T-cell (primary cell): ENCODE measurements at regions not wholly inside any gene's neighbourhood (a gene's known extent, or its start where the extent isn't known, plus 50 kb on each side); places are given as distances from the start of the nearest gene placed in this dataset.

Experiments
- ATAC-seq, 4 experiments: fragments of 200-7000 bp in 3 of 4; fragments of 150-1000 bp in 1 of 4; cut with Tn5 transposase; replicated peaks in 1 of 4; 1 replicate in 3 of 4; 2 replicates in 1 of 4; pipeline ENCODE4 v1.10.0; 2021; ENCODE audit warnings: moderate library complexity in 3 of 4, mild to moderate bottlenecking in 2 of 4, moderate number of reproducible peaks in 1 of 4
- CTCF ChIA-PET, 2 donors: fragments of 300-600 bp; sonication (Branson Sonifier 250); formaldehyde crosslinking; loops; one replicate each; lab custom pipeline; 2022; ENCODE audit warnings: antibody characterized with exemption in 2 of 2; lab: Charles Lee
- POLR2A ChIA-PET, 2 donors: fragments of 300-600 bp; sonication (Branson Sonifier 250); formaldehyde crosslinking; loops; one replicate each; lab custom pipeline; 2022; ENCODE audit warnings: antibody characterized with exemption in 2 of 2; lab: Charles Lee
- DNase-seq, 35 experiments: peaks; one replicate each; pipeline versions ENCODE4 v3.0.0 to v3.0.0-alpha.2; 2013 to 2023
- H3K27ac ChIP-seq: one replicate; pipeline ENCODE4 v1.5.1; 2013; ENCODE audit warnings: low read length
- H3K27me3 ChIP-seq, 2 experiments: replicated peaks in 1 of 2; 1 replicate in 1 of 2; 2 replicates in 1 of 2; pipeline versions ENCODE4 v1.6.1 to v1.7.0; 2013; ENCODE audit warnings: low read length in 1 of 2, mixed read lengths in 1 of 2; ENCODE audit not compliant: control insufficient read depth in 2 of 2, insufficient read depth in 2 of 2; ENCODE audit errors: extremely low read depth in 1 of 2
- H3K36me3 ChIP-seq, 2 donors: 1 replicate in 1 of 2; 2 replicates in 1 of 2; pipeline versions ENCODE4 v1.6.1 to v1.7.0; 2013; ENCODE audit warnings: low read length in 1 of 2; ENCODE audit not compliant: control insufficient read depth in 2 of 2, insufficient read depth in 1 of 2; ENCODE audit errors: extremely low read depth in 1 of 2
- H3K4me1 ChIP-seq, 2 experiments: 1 replicate in 1 of 2; 2 replicates in 1 of 2; pipeline versions ENCODE4 v1.6.1 to v1.7.0; 2013; ENCODE audit warnings: low read length in 2 of 2, mixed read lengths in 1 of 2; ENCODE audit not compliant: insufficient read depth in 2 of 2, control insufficient read depth in 1 of 2; ENCODE audit errors: extremely low read depth in 1 of 2
- H3K4me3 ChIP-seq, 2 donors: 1 replicate in 1 of 2; 2 replicates in 1 of 2; pipeline versions ENCODE4 v1.5.1 to v1.7.0; 2013; ENCODE audit warnings: mild to moderate bottlenecking in 2 of 2, low read length in 1 of 2, moderate library complexity in 1 of 2; ENCODE audit not compliant: control insufficient read depth in 1 of 2; ENCODE audit errors: extremely low read depth in 1 of 2
- H3K9me3 ChIP-seq: 2 replicates; pipeline ENCODE4 v1.7.0; 2013
- H3K27ac Mint-ChIP-seq, 2 donors: one replicate each; pipeline ENCODE4 v1.8.0; 2020 to 2021; ENCODE audit warnings: mild to moderate bottlenecking in 2 of 2, mixed read lengths in 2 of 2
- H3K27me3 Mint-ChIP-seq, 2 donors: one replicate each; pipeline ENCODE4 v1.8.0; 2021 to 2022; ENCODE audit warnings: mixed read lengths in 2 of 2
- H3K36me3 Mint-ChIP-seq: one replicate; pipeline ENCODE4 v1.8.0; 2021; ENCODE audit warnings: mixed read lengths
- H3K4me1 Mint-ChIP-seq, 3 donors: one replicate each; pipeline ENCODE4 v1.8.0; 2020 to 2022; ENCODE audit warnings: mixed read lengths in 3 of 3, mild to moderate bottlenecking in 1 of 3
- H3K4me3 Mint-ChIP-seq, 3 donors: one replicate each; pipeline ENCODE4 v1.8.0; 2020 to 2022; ENCODE audit warnings: mild to moderate bottlenecking in 3 of 3, mixed read lengths in 3 of 3, moderate library complexity in 3 of 3
- H3K9me3 Mint-ChIP-seq, 3 donors: one replicate each; pipeline ENCODE4 v1.8.0; 2020 to 2022; ENCODE audit warnings: mixed read lengths in 3 of 3
- WGBS: methylation state at CpG from one replicate; pipeline ENCODE4 v1.1.5; 2013; ENCODE audit warnings: missing lambda C conversion rate; ENCODE audit not compliant: insufficient coverage; 5-methylcytosine and 5-hydroxymethylcytosine counted together

DNA sequence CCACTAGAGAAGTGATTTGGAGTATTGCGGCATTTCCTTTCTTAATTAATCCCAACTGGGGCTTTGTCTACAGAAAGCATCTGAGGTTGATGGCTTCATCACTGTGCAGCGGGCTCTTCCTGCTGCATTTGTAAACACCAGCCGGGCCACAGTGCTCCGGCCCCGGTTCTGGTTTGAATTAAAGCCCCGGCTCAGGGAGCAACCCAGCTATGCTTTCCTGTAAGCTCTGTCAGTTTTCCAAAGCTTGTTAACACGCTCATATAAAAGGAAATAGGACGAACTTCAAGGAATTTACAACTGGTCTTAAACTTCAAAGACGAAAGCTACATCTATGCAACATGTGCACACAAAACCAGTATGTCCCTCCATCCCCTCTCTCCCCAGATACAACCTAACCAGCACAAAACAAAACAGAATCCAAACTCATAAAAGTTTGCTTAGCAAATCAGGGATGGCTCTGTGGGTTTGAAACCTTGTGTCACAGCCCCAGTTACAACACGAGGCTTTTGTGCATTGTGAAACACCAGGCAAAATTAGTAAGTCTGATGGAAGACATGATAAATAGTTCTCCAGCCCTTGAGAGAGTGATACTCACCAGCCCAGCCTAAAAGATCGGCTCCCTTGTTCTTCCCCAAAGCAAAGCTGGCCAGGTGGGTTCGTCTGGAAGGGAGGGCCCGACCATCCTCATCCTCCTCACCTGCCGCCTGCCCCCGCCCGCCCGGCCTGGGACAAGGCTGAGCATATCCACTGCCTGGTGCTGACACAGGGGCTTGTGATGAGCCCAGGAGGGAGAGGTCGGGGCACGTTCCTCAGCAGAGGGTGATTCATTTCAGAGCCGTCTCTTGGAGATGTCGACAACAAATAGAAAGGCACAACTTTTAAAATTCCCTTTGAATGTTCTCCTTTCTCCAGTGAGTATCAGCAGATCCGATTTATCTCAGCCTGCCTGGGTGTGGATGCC is 197.9 kb downstream of the TFAP2C start:
- POLR2A ChIA-PET: no interaction called here
- no peak for ATAC-seq
- no peak overlapping the region for H3K4me3 Mint-ChIP-seq
- Histone ChIP-seq H3K27me3 (peaks cover 7 to 24% of the 10 kb centered on the region in 2 experiments), H3K4me3 (no peak overlapping the region), H3K9me3 (no peaks in the 10 kb centered on the region), H3K27ac (no peak overlapping the region), H3K4me1 (no peaks in the 10 kb centered on the region), H3K36me3 (no peaks in the 10 kb centered on the region)
- DNase-seq: no peak
- H3K4me1 Mint-ChIP-seq: no peaks in the 10 kb centered on the region
- CTCF ChIA-PET: no interaction called here
- no peak overlapping the region for H3K27ac Mint-ChIP-seq
- WGBS: 40% methylated on average over 11 of the region's 22 CpGs
- H3K27me3 Mint-ChIP-seq: peaks cover 24 to 29% of the 10 kb centered on the region in 2 donors
- no peaks in the 10 kb centered on the region for H3K36me3 Mint-ChIP-seq
- peaks cover 0 to 3% (median 0%) of the 10 kb centered on the region in 3 donors for H3K9me3 Mint-ChIP-seq

DNA sequence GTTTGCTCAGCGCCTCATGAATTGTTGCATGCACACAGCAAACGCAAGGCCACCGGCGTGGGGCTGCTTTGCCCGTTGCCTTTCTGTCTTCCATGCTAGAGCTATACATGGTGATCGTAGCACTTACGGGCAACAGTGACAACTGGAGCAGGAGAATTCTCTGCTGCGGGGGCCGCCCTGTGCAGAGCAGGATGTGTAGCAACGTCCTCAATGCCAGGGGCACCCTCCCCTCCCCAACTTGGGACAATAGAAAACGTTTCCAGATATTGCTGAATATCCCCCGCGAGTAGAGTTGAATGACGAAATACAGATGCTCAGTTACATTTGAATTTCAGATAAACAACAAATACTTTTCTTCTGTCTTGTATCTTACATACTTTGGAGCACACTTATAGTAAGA is 198.7 kb downstream of the TFAP2C start:
- POLR2A ChIA-PET: no interaction called here
- no peak overlapping the region for H3K27ac ChIP-seq
- H3K36me3 Mint-ChIP-seq: no peaks in the 10 kb centered on the region
- DNase-seq (no peak), ATAC-seq (no peak)
- H3K4me1 Mint-ChIP-seq: no peaks in the 10 kb centered on the region
- peaks cover 0 to 3% (median 0%) of the 10 kb centered on the region in 3 donors for H3K9me3 Mint-ChIP-seq
- no peak overlapping the region for H3K27ac Mint-ChIP-seq
- no peaks in the 10 kb centered on the region for H3K36me3 ChIP-seq
- peaks cover 23 to 28% of the 10 kb centered on the region in 2 donors for H3K27me3 Mint-ChIP-seq
- H3K27me3 ChIP-seq: peaks cover 7 to 27% of the 10 kb centered on the region in 2 experiments
- no peaks in the 10 kb centered on the region for H3K4me1 ChIP-seq
- H3K9me3 ChIP-seq: no peaks in the 10 kb centered on the region
- H3K4me3 ChIP-seq: no peak overlapping the region
- WGBS: 77% methylated on average over 9 of the region's 14 CpGs
- H3K4me3 Mint-ChIP-seq: no peak overlapping the region
- CTCF ChIA-PET: no interaction called here

DNA sequence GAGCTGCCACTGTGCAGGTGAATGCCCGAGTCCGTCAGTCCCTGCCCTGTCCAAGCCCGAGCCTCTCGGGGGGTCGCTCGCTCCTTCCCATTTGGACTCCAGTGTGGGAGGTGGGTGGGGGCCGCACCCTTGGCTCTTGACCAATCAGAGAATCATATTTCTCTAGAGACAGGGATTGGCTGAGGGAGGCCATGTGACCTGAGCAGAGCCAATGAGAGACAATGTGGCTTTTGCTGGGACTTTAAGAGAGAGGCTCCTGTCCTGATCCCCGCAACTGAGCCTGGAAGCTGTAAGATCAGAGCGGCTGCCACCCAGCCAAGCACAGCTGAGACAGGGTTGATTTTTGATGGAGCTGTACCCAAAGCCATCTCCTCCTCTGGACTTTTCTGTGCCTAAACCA is 199.3 kb downstream of the TFAP2C start:
- ATAC-seq (no peak), DNase-seq (no peak)
- WGBS: 100% methylated on average over 1 of the region's 9 CpGs
- H3K4me1 ChIP-seq: no peaks in the 10 kb centered on the region
- H3K36me3 ChIP-seq: no peaks in the 10 kb centered on the region
- POLR2A ChIA-PET: no interaction called here
- Mint-ChIP-seq H3K27me3 (peaks cover 23 to 31% of the 10 kb centered on the region in 2 donors), H3K4me3 (no peak overlapping the region), H3K4me1 (no peaks in the 10 kb centered on the region), H3K27ac (no peak overlapping the region), H3K9me3 (no peaks in the 10 kb centered on the region), H3K36me3 (no peaks in the 10 kb centered on the region)
- peaks cover 7 to 33% of the 10 kb centered on the region in 2 experiments for H3K27me3 ChIP-seq
- no peak overlapping the region for H3K27ac ChIP-seq
- no peaks in the 10 kb centered on the region for H3K9me3 ChIP-seq
- CTCF ChIA-PET: no interaction called here
- no peak overlapping the region for H3K4me3 ChIP-seq

DNA sequence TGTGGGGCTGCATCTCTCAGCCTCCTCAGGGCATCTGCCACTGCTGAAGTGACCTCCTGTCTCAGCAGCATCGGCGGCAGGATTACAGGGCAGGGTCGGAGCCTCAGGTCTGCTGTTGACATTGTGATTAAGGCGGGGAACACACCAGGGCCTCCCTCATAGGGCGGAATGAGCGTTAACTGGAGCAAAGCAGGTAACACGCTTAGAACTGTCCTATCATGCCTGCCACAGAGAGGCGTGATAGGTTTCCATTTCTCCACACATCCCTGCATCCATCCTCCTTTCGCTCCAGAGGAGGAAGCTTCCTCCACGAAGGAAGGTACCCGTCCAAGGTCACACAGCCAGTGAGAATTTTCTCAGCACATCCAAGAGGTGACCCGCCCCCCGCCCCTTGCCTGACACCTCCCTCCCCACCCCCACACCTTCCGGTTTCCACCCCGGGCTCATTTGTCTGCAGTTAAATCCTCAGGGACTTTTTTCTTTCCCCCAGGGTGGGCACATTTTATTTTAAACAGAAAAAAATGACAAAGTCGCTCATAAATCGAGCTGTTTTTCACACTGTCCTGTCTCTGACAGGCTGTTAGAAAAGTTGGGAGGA is 200.8 kb downstream of the TFAP2C start:
- Mint-ChIP-seq H3K27ac (no peak overlapping the region), H3K4me1 (no peaks in the 10 kb centered on the region), H3K27me3 (peaks cover 23 to 34% of the 10 kb centered on the region in 2 donors), H3K36me3 (no peaks in the 10 kb centered on the region), H3K4me3 (no peak overlapping the region), H3K9me3 (no peaks in the 10 kb centered on the region)
- WGBS: 22% methylated on average over 7 of the region's 17 CpGs
- H3K9me3 ChIP-seq: no peaks in the 10 kb centered on the region
- no peak overlapping the region for H3K27ac ChIP-seq
- no peaks in the 10 kb centered on the region for H3K36me3 ChIP-seq
- peaks cover 7 to 33% of the 10 kb centered on the region in 2 experiments for H3K27me3 ChIP-seq
- DNase-seq (no peak), ATAC-seq (no peak)
- POLR2A ChIA-PET: no interaction called here
- H3K4me3 ChIP-seq: no peak overlapping the region
- H3K4me1 ChIP-seq: no peaks in the 10 kb centered on the region
- CTCF ChIA-PET: no interaction called here

DNA sequence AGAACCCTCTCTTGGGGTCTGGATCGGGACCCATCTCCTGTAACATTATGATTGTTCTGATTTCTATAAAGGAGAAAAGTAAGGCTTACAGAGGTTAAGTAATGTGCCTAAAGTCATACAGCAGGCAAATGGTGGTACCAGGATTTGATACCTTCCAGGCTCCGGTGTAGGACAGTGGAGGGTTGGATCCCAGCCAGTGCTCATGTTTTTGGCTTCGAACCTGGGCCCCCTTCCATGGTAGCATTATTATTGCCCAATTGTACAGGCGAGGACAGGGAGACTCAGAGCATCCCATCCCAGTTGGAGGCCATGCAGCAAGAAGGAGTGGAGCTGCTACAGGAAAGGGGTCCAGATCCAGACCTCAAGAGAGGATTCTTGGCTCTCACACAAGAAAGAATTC is 202.7 kb downstream of the TFAP2C start:
- Mint-ChIP-seq H3K27me3 (peaks cover 20 to 38% of the 10 kb centered on the region in 2 donors), H3K27ac (no peak overlapping the region), H3K36me3 (no peaks in the 10 kb centered on the region), H3K4me3 (no peak overlapping the region), H3K9me3 (no peaks in the 10 kb centered on the region), H3K4me1 (no peaks in the 10 kb centered on the region)
- Histone ChIP-seq H3K4me1 (no peaks in the 10 kb centered on the region), H3K4me3 (no peak overlapping the region), H3K27ac (no peak overlapping the region), H3K36me3 (no peaks in the 10 kb centered on the region), H3K9me3 (no peaks in the 10 kb centered on the region), H3K27me3 (peaks cover 7 to 33% of the 10 kb centered on the region in 2 experiments)
- ATAC-seq: no peak
- ChIA-PET POLR2A (no interaction called here), CTCF (no interaction called here)
- DNase-seq: no peak
- 71% methylated on average over 4 of the region's 4 CpGs for WGBS

DNA sequence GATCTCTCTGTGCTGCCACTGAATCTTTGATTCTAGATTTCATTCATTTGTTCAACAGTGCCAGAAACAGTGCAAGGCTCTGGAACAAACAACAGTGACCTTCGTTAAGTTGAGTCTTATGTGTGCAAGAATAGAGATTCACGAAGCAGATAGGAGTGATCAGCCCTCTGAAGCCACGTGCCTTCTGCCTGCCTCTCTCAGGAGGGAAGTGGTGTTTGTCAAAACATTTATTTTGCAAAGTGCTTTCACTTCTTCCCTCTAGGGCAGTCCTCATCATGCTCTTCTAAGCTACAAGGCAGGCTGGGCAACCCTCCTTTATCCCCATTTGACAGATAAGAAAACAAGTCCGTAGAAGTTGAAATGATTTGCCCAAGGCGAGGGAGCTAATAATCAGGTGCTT is 204.3 kb downstream of the TFAP2C start:
- CTCF ChIA-PET: no interaction called here
- H3K27me3 Mint-ChIP-seq: peaks cover 16 to 37% of the 10 kb centered on the region in 2 donors
- no CpG with 5 or more reads among the region's 5 CpGs for WGBS

More for the DNA sequence above, 204.3 kb downstream of the TFAP2C start:
- H3K36me3 ChIP-seq: no peaks in the 10 kb centered on the region
- H3K4me1 ChIP-seq: no peaks in the 10 kb centered on the region
- H3K27ac Mint-ChIP-seq: no peak overlapping the region
- no peaks in the 10 kb centered on the region for H3K36me3 Mint-ChIP-seq
- POLR2A ChIA-PET: no interaction called here
- ATAC-seq: no peak
- no peak overlapping the region for H3K4me3 Mint-ChIP-seq
- DNase-seq: no peak
- no peaks in the 10 kb centered on the region for H3K9me3 ChIP-seq
- H3K4me1 Mint-ChIP-seq: no peaks in the 10 kb centered on the region
- peaks cover 4 to 26% of the 10 kb centered on the region in 2 experiments for H3K27me3 ChIP-seq
- H3K27ac ChIP-seq: no peak overlapping the region
- H3K4me3 ChIP-seq: no peak overlapping the region
- peaks cover 0 to under 1% (median 0%) of the 10 kb centered on the region in 3 donors for H3K9me3 Mint-ChIP-seq
